Activated gamma-delta T cell treated with Interleukin-2 at 50 U/mL for 16 hours (primary cell): ENCODE measurements at regions not wholly inside any gene's neighbourhood (a gene's known extent, or its start where the extent isn't known, plus 50 kb on each side); places are given as distances from the start of the nearest gene placed in this dataset.
"Not testable (repeated sequence)": the region's sequence is repeated elsewhere in the genome, so short reads cannot be mapped to it uniquely, and the experiment has no call there.

ENCODE experiments used
- DNase-seq: peaks from one replicate; pipeline ENCODE4 v3.0.0-alpha.2; 2020

GRCh38 chr5:126046846-126047571 is 376.2 kb upstream of the GRAMD2B start:
- no peak for DNase-seq

GRCh38 chr5:126052120-126052519 is 371.1 kb upstream of the GRAMD2B start:
- DNase-seq: no peak

- no peak for DNase-seq
These were observed 370.4 kb upstream of the GRAMD2B start for GRCh38 chr5:126052791-126053190.

- DNase-seq: no peak
These were observed 369.6 kb upstream of the GRAMD2B start for GRCh38 chr5:126053630-126054029.

GRCh38 chr5:126054577-126055347 is 368.4 kb upstream of the GRAMD2B start:
- no peak for DNase-seq

GRCh38 chr5:126055348-126055729 is 367.9 kb upstream of the GRAMD2B start:
- DNase-seq: no peak

- DNase-seq: no peak
These were observed 366.9 kb upstream of the GRAMD2B start for GRCh38 chr5:126056352-126056751.

- DNase-seq: no peak
These were observed 366.2 kb upstream of the GRAMD2B start for GRCh38 chr5:126056851-126057622.

GRCh38 chr5:126058392-126058791 is 364.8 kb upstream of the GRAMD2B start:
- not testable (repeated sequence) for DNase-seq

GRCh38 chr5:126062398-126063221 is 360.6 kb upstream of the GRAMD2B start:
- no peak for DNase-seq

- no peak for DNase-seq
These were observed 358.1 kb upstream of the GRAMD2B start for GRCh38 chr5:126065061-126065460.

GRCh38 chr5:126066836-126067235 is 356.4 kb upstream of the GRAMD2B start:
- DNase-seq: no peak

- no peak for DNase-seq
These were observed 355.8 kb upstream of the GRAMD2B start for GRCh38 chr5:126067404-126067803.

- DNase-seq: no peak
These were observed 353.9 kb upstream of the GRAMD2B start for GRCh38 chr5:126069329-126069728.

- no peak for DNase-seq
These were observed 352.7 kb upstream of the GRAMD2B start for GRCh38 chr5:126070481-126070880.

- no peak for DNase-seq
These were observed 348.7 kb upstream of the GRAMD2B start for GRCh38 chr5:126074538-126074937.

GRCh38 chr5:126079266-126079665 is 343.9 kb upstream of the GRAMD2B start:
- DNase-seq: no peak

GRCh38 chr5:126081209-126081608 is 342.0 kb upstream of the GRAMD2B start:
- no peak for DNase-seq

- DNase-seq: no peak
These were observed 330.2 kb upstream of the GRAMD2B start for GRCh38 chr5:126093041-126093440.

- no peak for DNase-seq
These were observed 329.5 kb upstream of the GRAMD2B start for GRCh38 chr5:126093718-126094117.

GRCh38 chr5:126094991-126095390 is 328.2 kb upstream of the GRAMD2B start:
- no peak for DNase-seq

GRCh38 chr5:126096442-126097006 is 326.7 kb upstream of the GRAMD2B start:
- DNase-seq: no peak
